HG02870 (cell line): ENCODE measurements at regions not wholly inside any gene's neighbourhood (a gene's known extent, or its start where the extent isn't known, plus 50 kb on each side); places are given as distances from the start of the nearest gene placed in this dataset.
"Not testable (repeated sequence)": the region's sequence is repeated elsewhere in the genome, so short reads cannot be mapped to it uniquely, and the experiment has no call there.

Source experiments
- ATAC-seq: cut with Tn5 transposase; IDR thresholded peaks from one replicate; pipeline ENCODE4 v1.9.1; 2021; ENCODE audit warnings: mild to moderate bottlenecking, moderate library complexity; ENCODE audit not compliant: unreplicated experiment

- not testable (repeated sequence) for ATAC-seq
These were observed 294.6 kb downstream of the CCDC74A start for GRCh38 chr2:131822237-131822721.

GRCh38 chr2:131823058-131823457 is 295.4 kb downstream of the CCDC74A start:
- ATAC-seq, result not testable (repeated sequence)

GRCh38 chr2:131824986-131825385 is 297.3 kb downstream of the CCDC74A start:
- not testable (repeated sequence) for ATAC-seq

- ATAC-seq, result no peak
These were observed 299.9 kb downstream of the CCDC74A start for GRCh38 chr2:131827481-131828163.

GRCh38 chr2:131828164-131828561 is 300.5 kb downstream of the CCDC74A start:
- no peak for ATAC-seq

- ATAC-seq, result not testable (repeated sequence)
These were observed 301.2 kb downstream of the CCDC74A start for GRCh38 chr2:131828633-131829455.

- not testable (repeated sequence) for ATAC-seq
These were observed 302.0 kb downstream of the CCDC74A start for GRCh38 chr2:131829456-131830241.

- ATAC-seq, result not testable (repeated sequence)
These were observed 302.7 kb downstream of the CCDC74A start for GRCh38 chr2:131830242-131830945.

- not testable (repeated sequence) for ATAC-seq
These were observed 303.2 kb downstream of the CCDC74A start for GRCh38 chr2:131830946-131831310.

- peak; percentile 64 for ATAC-seq
These were observed 303.9 kb downstream of the CCDC74A start for GRCh38 chr2:131831450-131832208.

GRCh38 chr2:131832209-131832780 is 304.6 kb downstream of the CCDC74A start:
- ATAC-seq, result peak; percentile 5

- not testable (repeated sequence) for ATAC-seq
These were observed 305.2 kb downstream of the CCDC74A start for GRCh38 chr2:131832917-131833316.

GRCh38 chr2:131833367-131834202 is 305.9 kb downstream of the CCDC74A start:
- ATAC-seq, result not testable (repeated sequence)

GRCh38 chr2:131834203-131835020 is 306.7 kb downstream of the CCDC74A start:
- not testable (repeated sequence) for ATAC-seq

GRCh38 chr2:131835022-131835421 is 307.3 kb downstream of the CCDC74A start:
- not testable (repeated sequence) for ATAC-seq

- no peak for ATAC-seq
These were observed 308.0 kb downstream of the CCDC74A start for GRCh38 chr2:131835621-131836091.

- ATAC-seq, result not testable (repeated sequence)
These were observed 308.4 kb downstream of the CCDC74A start for GRCh38 chr2:131836116-131836515.
